ENCODE measurements at regions not wholly inside any gene's neighbourhood (a gene's known extent, or its start where the extent isn't known, plus 50 kb on each side); places are given as distances from the start of the nearest gene placed in this dataset.

- Histone ChIP-seq H3K4me2 (ENCODE audit: low read depth, low read length, poor library complexity, severe bottlenecking) (no peak overlapping the region), H3K9ac (ENCODE audit: low read length) (no peak overlapping the region), H3K9me2 (replicated peaks; ENCODE audit: insufficient read depth, low read length) (no peaks in the 10 kb centered on the region), H2AFZ (ENCODE audit: low read depth, low read length, severe bottlenecking) (no peak overlapping the region), H3F3A (ENCODE audit: insufficient read depth) (no peaks in the 10 kb centered on the region), H3K36me3 (ENCODE audit: low read length) (no peaks in the 10 kb centered on the region), H3K27ac (ENCODE audit: low read depth, low read length) (no peak overlapping the region), H3K79me2 (ENCODE audit: insufficient read depth, low read length) (no peaks in the 10 kb centered on the region), H3K9me3 (ENCODE audit: insufficient read depth, low read length) (no peaks in the 10 kb centered on the region), H4K20me1 (ENCODE audit: low read depth, low read length) (no peaks in the 10 kb centered on the region), H3K27me3 (ENCODE audit: low read length) (no peaks in the 10 kb centered on the region), H3K4me3 (ENCODE audit: insufficient read depth, low read length, poor library complexity, severe bottlenecking) (no peak overlapping the region)
- no peak for TF ChIP-seq EZH2phosphoT487 (conservative IDR thresholded peaks at IDR 0.05; ENCODE audit: low read length)
- no peak for TF ChIP-seq CTCF (IDR thresholded peaks at IDR 0.05; ENCODE audit: insufficient read depth, low read length, poor library complexity, severe bottlenecking)
These were observed 393.6 kb downstream of the SOX9 start for GRCh38 chr17:72514321-72514861.

- Histone ChIP-seq H3K36me3 (ENCODE audit: low read length) (no peaks in the 10 kb centered on the region), H3K9me2 (replicated peaks; ENCODE audit: insufficient read depth, low read length) (no peaks in the 10 kb centered on the region), H4K20me1 (ENCODE audit: low read depth, low read length) (no peaks in the 10 kb centered on the region), H3K79me2 (ENCODE audit: insufficient read depth, low read length) (no peaks in the 10 kb centered on the region), H3K27ac (ENCODE audit: low read depth, low read length) (no peak overlapping the region), H3F3A (ENCODE audit: insufficient read depth) (no peaks in the 10 kb centered on the region), H3K9ac (ENCODE audit: low read length) (no peak overlapping the region), H2AFZ (ENCODE audit: low read depth, low read length, severe bottlenecking) (no peak overlapping the region), H3K4me2 (ENCODE audit: low read depth, low read length, poor library complexity, severe bottlenecking) (no peak overlapping the region), H3K9me3 (ENCODE audit: insufficient read depth, low read length) (no peaks in the 10 kb centered on the region), H3K4me3 (ENCODE audit: insufficient read depth, low read length, poor library complexity, severe bottlenecking) (no peak overlapping the region), H3K27me3 (ENCODE audit: low read length) (no peaks in the 10 kb centered on the region)
- TF ChIP-seq CTCF (IDR thresholded peaks at IDR 0.05; ENCODE audit: insufficient read depth, low read length, poor library complexity, severe bottlenecking) (no peak), EZH2phosphoT487 (conservative IDR thresholded peaks at IDR 0.05; ENCODE audit: low read length) (no peak)
These were observed 394.1 kb downstream of the SOX9 start for GRCh38 chr17:72514891-72515290.

GRCh38 chr17:72515291-72516065, 394.7 kb downstream of the SOX9 start:
- H3K27me3 ChIP-seq (ENCODE audit: low read length): no peaks in the 10 kb centered on the region
- H3K79me2 ChIP-seq (ENCODE audit: insufficient read depth, low read length): no peaks in the 10 kb centered on the region

More at GRCh38 chr17:72515291-72516065, 394.7 kb downstream of the SOX9 start:
- Histone ChIP-seq H3K36me3 (ENCODE audit: low read length) (no peaks in the 10 kb centered on the region), H3K9me3 (ENCODE audit: insufficient read depth, low read length) (no peaks in the 10 kb centered on the region), H3K9me2 (replicated peaks; ENCODE audit: insufficient read depth, low read length) (no peaks in the 10 kb centered on the region), H3K27ac (ENCODE audit: low read depth, low read length) (no peak overlapping the region), H3K4me3 (ENCODE audit: insufficient read depth, low read length, poor library complexity, severe bottlenecking) (no peak overlapping the region), H3K9ac (ENCODE audit: low read length) (no peak overlapping the region), H3F3A (ENCODE audit: insufficient read depth) (no peaks in the 10 kb centered on the region), H2AFZ (ENCODE audit: low read depth, low read length, severe bottlenecking) (no peak overlapping the region), H4K20me1 (ENCODE audit: low read depth, low read length) (no peaks in the 10 kb centered on the region), H3K4me2 (ENCODE audit: low read depth, low read length, poor library complexity, severe bottlenecking) (no peak overlapping the region)
- TF ChIP-seq EZH2phosphoT487 (conservative IDR thresholded peaks at IDR 0.05; ENCODE audit: low read length) (no peak), CTCF (IDR thresholded peaks at IDR 0.05; ENCODE audit: insufficient read depth, low read length, poor library complexity, severe bottlenecking) (no peak)
